ACC112 (cell line): ENCODE measurements at regions not wholly inside any gene's neighbourhood (a gene's known extent, or its start where the extent isn't known, plus 50 kb on each side); places are given as distances from the start of the nearest gene placed in this dataset.

Experiments used
- H2AFZ ChIP-seq: fragments of 200-600 bp; sonication (generic); one replicate; pipeline ENCODE4 v1.6.0; 2017; ENCODE audit warnings: antibody characterized with exemption, low read length; ENCODE audit not compliant: unreplicated experiment
- H3K27ac ChIP-seq: fragments of 200-600 bp; sonication (generic); 2 replicates; pipeline ENCODE4 v1.5.1; 2014; ENCODE audit warnings: low read depth, mild to moderate bottlenecking, antibody characterized with exemption, low read length, moderate library complexity
- H3K27me3 ChIP-seq: fragments of 200-600 bp; sonication (generic); 2 replicates; pipeline ENCODE4 v1.6.1; 2014; ENCODE audit warnings: mild to moderate bottlenecking, antibody characterized with exemption, low read length, moderate library complexity, mixed read lengths; ENCODE audit not compliant: insufficient read depth
- H3K36me3 ChIP-seq: fragments of 200-600 bp; sonication (generic); 2 replicates; pipeline ENCODE4 v1.6.1; 2016; ENCODE audit warnings: mild to moderate bottlenecking, antibody characterized with exemption, low read length, moderate library complexity, mixed read lengths; ENCODE audit not compliant: insufficient read depth
- H3K4me1 ChIP-seq: fragments of 200-600 bp; sonication (generic); one replicate; pipeline ENCODE4 v1.6.1; 2016; ENCODE audit warnings: low read length, mixed read lengths; ENCODE audit not compliant: insufficient read depth, unreplicated experiment, control insufficient read depth
- H3K4me3 ChIP-seq: fragments of 200-600 bp; sonication (generic); 2 replicates; pipeline ENCODE4 v1.5.1; 2014; ENCODE audit warnings: mild to moderate bottlenecking, low read depth, low read length
- H3K79me2 ChIP-seq: fragments of 200-600 bp; sonication (generic); one replicate; pipeline ENCODE4 v1.6.0; 2016; ENCODE audit warnings: low read length; ENCODE audit not compliant: control insufficient read depth, unreplicated experiment, insufficient read depth

DNA sequence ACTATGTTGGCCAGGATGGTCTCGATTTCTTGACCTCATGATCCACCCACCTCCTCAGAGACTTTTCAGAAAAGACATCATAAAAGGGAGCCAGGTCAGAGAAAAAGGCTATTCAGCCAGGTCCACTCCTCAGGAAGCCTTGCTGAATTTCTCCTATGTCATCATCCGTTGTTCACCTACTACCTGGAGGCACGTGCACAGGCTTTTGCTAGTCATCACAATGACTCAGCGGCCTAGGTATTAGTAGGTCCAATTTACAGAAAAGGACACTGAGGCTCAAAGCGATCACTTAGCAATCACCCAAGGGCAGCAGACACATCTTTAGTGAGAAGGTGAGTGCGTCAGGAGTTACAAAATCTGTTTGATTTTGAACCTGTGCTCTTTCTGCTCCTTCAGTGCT, 72.3 kb upstream of the RAD23B start:
- no peaks in the 10 kb centered on the region for H3K79me2 ChIP-seq
- no peak overlapping the region for H2AFZ ChIP-seq
- H3K4me1 ChIP-seq, result peaks cover 52% of the 10 kb centered on the region
- no peaks in the 10 kb centered on the region for H3K36me3 ChIP-seq
- no peak overlapping the region for H3K4me3 ChIP-seq
- H3K27me3 ChIP-seq, result no peaks in the 10 kb centered on the region
- H3K27ac ChIP-seq, result no peak overlapping the region

DNA sequence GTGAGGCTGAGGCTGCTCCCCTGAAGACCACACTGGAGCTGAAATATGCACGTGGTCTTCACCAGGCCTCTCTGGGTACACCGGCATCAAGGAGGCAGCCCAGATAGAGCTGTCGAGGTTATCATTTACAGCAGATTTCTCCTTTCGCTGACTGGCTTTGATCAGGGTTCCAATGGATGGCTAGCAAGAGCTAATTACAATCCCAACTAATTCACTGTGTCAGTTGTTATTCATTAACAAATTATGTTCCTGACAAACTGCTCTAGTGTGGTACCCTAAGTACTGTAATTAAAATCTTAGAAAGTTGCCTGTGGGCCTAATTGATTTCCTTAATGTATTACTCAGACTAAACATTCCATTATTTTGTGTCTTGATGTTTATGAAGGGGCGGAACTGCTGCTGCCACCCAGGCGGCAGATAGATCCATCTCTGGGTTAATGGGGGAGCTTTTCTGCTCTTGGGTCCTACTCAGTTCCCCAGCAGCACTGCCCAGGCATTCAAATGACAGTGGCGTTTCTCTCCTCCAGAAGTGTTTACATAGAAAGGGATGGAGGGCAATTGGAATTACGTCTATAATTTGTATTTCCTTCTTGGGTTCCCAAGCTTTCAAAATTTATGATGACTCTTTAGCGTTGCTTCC, 71.7 kb upstream of the RAD23B start:
- Histone ChIP-seq H3K4me3 (no peak overlapping the region), H3K27me3 (no peaks in the 10 kb centered on the region), H3K27ac (no peak overlapping the region), H3K36me3 (no peaks in the 10 kb centered on the region), H2AFZ (no peak overlapping the region), H3K79me2 (no peaks in the 10 kb centered on the region), H3K4me1 (peaks cover 52% of the 10 kb centered on the region)

DNA sequence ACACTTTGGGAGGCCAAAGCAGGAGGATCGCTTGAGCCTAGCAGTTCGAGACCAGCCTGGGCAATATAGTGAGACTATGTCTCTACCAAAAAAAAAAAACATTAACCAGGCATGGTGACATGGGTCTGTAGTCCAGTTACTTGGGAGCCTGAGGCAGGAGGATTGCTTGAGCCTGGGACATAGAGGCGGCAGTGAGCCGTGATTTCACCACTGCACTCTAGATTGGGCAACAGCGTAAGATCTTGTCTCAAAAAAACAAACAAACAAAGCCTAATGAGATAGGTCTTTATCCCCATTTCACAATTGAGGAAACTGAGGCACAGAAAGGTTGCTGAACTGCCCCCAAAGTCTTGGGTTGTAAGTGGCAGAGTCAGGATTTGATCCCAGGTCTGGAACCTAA, 70.5 kb upstream of the RAD23B start:
- H3K4me3 ChIP-seq, result peak overlapping the region; percentile 16; the same call in 1 of the 2 replicates
- H3K36me3 ChIP-seq, result no peaks in the 10 kb centered on the region
- peaks cover 48% of the 10 kb centered on the region for H3K4me1 ChIP-seq
- H3K27me3 ChIP-seq, result no peaks in the 10 kb centered on the region
- H3K27ac ChIP-seq, result peak overlapping the region; percentile 86
- H3K79me2 ChIP-seq, result no peaks in the 10 kb centered on the region
- peak overlapping the region; percentile 21 for H2AFZ ChIP-seq

DNA sequence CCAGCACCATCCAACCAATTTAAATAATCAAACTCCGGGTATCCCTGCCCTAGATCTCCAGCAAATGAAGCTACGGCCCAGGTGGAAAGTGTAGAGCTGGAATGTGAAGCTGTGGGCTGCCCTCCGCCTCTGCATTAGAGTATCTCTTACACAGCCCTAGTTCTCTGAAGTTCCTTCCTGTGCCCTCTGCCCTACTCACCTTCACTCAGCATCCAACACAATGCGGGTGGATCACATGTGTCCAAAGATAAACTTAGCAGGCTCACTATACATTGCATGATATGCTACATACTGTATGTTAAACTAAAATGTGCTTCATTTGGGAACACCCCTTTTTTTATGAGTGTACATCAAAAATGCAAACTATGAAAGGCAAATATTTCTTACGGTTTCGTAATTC, 70.0 kb upstream of the RAD23B start:
- peak overlapping the region; percentile 16; the same call in 1 of the 2 replicates for H3K4me3 ChIP-seq
- H3K4me1 ChIP-seq, result peaks cover 44% of the 10 kb centered on the region
- no peaks in the 10 kb centered on the region for H3K79me2 ChIP-seq
- no peaks in the 10 kb centered on the region for H3K27me3 ChIP-seq
- H2AFZ ChIP-seq, result peak overlapping the region; percentile 21
- no peaks in the 10 kb centered on the region for H3K36me3 ChIP-seq
- peak overlapping the region; percentile 86 for H3K27ac ChIP-seq

DNA sequence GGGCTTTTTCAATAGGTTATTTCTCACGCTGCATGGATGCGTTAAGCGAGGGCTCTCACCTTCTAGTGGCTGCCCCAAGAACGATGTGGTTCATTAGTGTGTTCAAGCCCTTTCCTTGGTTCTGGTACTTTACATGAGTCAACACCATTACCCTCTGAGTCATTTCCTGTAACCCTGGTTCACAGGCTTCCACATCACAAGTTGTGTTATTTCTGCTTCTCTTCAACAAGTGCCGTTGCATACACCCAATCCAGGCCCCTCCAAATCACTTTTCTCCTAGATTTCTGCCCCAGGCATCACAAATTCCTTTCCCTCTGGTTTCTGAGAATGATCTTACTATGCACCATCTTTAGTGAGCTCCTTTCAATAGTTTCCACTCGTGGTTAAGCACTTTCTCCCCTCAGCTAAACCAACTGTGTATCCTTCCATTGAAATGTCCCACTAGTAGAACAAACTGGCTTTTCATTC, 69.5 kb upstream of the RAD23B start:
- H3K4me3 ChIP-seq, result peak overlapping the region; percentile 16; the same call in 1 of the 2 replicates
- H3K36me3 ChIP-seq, result no peaks in the 10 kb centered on the region
- no peaks in the 10 kb centered on the region for H3K27me3 ChIP-seq
- H3K27ac ChIP-seq, result peak overlapping the region; percentile 86
- H3K4me1 ChIP-seq, result peaks cover 38% of the 10 kb centered on the region
- no peaks in the 10 kb centered on the region for H3K79me2 ChIP-seq
- H2AFZ ChIP-seq, result peak overlapping the region; percentile 21

DNA sequence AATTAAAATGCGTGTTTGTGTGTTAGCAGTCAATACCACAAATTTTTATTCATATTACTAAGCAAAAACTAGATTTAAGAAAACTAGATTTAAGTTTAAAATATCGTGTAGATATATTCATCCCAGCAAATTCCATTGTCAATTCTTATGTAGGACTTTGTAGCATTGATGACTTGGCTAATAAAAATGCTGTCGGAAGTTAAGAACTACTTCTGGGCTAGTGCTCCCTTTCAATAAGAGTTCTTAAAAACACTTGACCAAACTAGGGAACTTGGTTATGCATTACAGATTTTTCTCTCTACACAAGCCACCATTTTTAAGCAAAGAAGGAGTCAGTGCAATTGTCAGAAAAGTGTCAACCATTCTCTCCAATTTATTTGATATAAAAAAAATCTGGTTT, 68.7 kb upstream of the RAD23B start:
- Histone ChIP-seq H3K4me3 (no peak overlapping the region), H2AFZ (peak overlapping the region; percentile 51), H3K4me1 (peaks cover 35% of the 10 kb centered on the region), H3K79me2 (no peaks in the 10 kb centered on the region), H3K27me3 (no peaks in the 10 kb centered on the region), H3K36me3 (no peaks in the 10 kb centered on the region), H3K27ac (peak overlapping the region; percentile 86)

DNA sequence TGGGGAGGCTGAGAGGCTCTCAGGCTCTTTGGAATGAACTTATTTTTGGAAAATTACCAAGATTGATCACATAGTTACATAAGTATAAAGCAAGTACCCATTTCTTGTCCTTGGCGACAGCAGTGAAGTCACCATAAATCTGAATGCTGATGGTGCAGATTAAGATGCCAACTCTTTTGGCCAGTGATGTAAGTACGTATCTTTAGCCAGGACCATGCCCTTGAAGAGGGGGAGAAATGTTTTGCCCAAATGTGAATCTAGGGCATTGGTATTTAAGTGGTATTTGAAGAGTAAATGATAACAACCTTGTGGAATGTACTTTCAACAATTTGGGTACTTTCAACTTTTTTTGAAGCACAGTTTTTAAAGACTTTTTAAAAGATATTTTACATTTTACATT, 68.2 kb upstream of the RAD23B start:
- Histone ChIP-seq H2AFZ (peak overlapping the region; percentile 51), H3K27me3 (no peaks in the 10 kb centered on the region), H3K4me3 (no peak overlapping the region), H3K79me2 (no peaks in the 10 kb centered on the region), H3K27ac (peak overlapping the region; percentile 86), H3K36me3 (no peaks in the 10 kb centered on the region), H3K4me1 (peaks cover 35% of the 10 kb centered on the region)

DNA sequence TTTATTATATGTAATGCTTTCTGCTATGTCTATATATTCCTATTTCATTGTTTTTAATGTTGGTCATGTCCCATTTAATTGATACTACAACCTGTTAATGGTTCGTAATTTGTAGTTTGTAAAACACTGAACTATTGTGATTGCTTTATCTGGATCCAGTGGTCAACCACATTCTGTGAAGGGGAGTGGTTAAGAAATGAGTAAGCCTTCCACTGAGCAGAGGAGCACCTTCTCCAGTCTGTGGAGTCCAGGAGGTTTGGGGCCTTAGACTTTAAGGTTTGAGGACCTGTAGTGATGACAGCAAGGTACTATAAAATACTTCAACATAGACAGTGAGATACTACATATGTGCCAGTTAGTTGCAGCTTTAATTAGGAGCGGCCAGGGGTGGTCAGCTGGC, 67.7 kb upstream of the RAD23B start:
- no peak overlapping the region for H3K4me3 ChIP-seq
- peaks cover 35% of the 10 kb centered on the region for H3K4me1 ChIP-seq
- no peak overlapping the region for H2AFZ ChIP-seq
- H3K79me2 ChIP-seq, result no peaks in the 10 kb centered on the region
- H3K36me3 ChIP-seq, result no peaks in the 10 kb centered on the region
- H3K27me3 ChIP-seq, result no peaks in the 10 kb centered on the region
- H3K27ac ChIP-seq, result peak overlapping the region; percentile 86

DNA sequence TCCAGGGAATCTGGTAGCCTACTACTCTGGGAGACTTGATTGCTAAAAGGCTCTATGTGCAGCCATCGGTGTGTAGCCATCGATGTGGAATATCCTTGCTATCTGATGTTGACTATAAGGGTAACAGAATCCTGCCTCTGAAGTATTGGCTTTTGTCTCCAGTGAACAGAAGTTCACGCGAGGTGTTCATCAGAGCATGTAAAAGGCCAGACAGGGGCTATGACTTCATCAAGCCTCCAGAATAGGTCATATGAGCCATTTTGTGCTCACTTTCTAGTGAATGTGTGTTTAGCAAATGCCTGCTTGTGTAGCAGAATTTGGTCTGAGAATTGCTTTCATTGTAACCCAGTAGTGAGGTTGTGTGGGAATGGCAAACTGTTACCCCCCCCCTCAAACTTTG, 66.8 kb upstream of the RAD23B start:
- no peak overlapping the region for H3K4me3 ChIP-seq
- H3K27ac ChIP-seq, result no peak overlapping the region
- no peak overlapping the region for H2AFZ ChIP-seq
- no peaks in the 10 kb centered on the region for H3K36me3 ChIP-seq
- no peaks in the 10 kb centered on the region for H3K27me3 ChIP-seq
- peaks cover 35% of the 10 kb centered on the region for H3K4me1 ChIP-seq
- H3K79me2 ChIP-seq, result no peaks in the 10 kb centered on the region

DNA sequence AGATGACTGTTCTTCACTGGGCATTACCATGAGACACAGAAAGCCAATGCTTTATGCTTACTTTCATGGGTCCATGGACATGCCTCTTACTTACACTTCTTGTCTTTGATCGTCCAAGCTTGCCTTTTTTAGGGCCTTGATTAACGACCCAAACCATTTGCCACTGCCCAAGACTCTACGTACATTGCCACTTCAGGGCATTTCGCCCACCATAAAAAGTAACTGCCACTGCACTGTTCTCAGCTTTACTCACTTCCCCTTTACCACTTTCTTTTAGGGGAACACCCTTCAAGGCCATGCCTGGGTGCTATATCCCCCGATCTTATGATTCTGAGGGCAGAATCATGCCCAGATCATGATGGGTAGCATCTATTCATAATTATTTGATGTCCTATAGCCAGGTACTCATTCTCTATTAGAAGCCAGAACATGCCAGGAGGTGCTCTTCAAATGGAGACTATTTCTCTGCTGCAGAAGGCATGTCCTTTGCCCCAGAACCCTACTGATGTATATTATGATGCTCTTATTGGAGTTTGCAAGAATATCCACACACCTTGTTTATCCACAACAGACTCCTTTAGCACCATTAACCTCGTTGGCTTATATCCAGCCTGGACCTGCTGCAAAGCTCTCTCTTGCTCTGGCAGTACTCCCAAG, 64.1 kb upstream of the RAD23B start:
- H3K4me3 ChIP-seq, result no peak overlapping the region
- H3K27ac ChIP-seq, result no peak overlapping the region
- no peaks in the 10 kb centered on the region for H3K27me3 ChIP-seq
- H3K36me3 ChIP-seq, result no peaks in the 10 kb centered on the region
- H3K4me1 ChIP-seq, result peaks cover 17% of the 10 kb centered on the region
- H2AFZ ChIP-seq, result no peak overlapping the region
- no peaks in the 10 kb centered on the region for H3K79me2 ChIP-seq

DNA sequence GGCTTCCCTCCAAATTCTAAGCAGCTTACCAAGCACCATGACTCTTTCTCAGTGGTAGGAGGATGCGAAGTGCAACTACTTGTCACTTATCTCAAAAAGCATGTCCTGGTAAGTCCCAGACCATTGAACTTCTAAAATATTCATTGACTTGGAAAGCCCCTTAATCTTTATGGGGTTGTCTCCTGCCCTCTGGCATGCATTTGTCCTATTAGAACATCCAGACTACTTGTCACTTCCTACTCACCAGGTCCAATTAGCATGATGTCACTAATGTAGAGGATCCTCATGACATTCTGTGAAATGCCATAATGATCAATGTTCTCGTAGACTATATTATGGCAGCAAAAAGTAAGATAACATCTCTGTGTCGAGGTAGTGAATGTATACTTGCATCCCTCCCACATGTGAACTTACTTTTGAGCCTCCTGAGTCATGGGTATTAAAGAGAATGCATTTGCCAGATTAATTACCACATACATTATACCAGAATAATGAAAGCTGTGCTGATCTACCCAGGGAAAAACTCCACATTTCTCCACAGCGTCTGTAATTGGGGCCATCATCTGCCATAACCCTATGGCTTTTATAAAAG, 63.5 kb upstream of the RAD23B start:
- H3K27ac ChIP-seq, result no peak overlapping the region
- H2AFZ ChIP-seq, result no peak overlapping the region
- no peaks in the 10 kb centered on the region for H3K79me2 ChIP-seq
- H3K4me1 ChIP-seq, result peaks cover 12% of the 10 kb centered on the region
- H3K27me3 ChIP-seq, result no peaks in the 10 kb centered on the region
- no peak overlapping the region for H3K4me3 ChIP-seq
- no peaks in the 10 kb centered on the region for H3K36me3 ChIP-seq
